HG02642 (cell line): ENCODE measurements at regions not wholly inside any gene's neighbourhood (a gene's known extent, or its start where the extent isn't known, plus 50 kb on each side); places are given as distances from the start of the nearest gene placed in this dataset.

ENCODE experiments used
- ATAC-seq: cut with Tn5 transposase; IDR thresholded peaks from one replicate; pipeline ENCODE4 v1.9.1; 2021; ENCODE audit warnings: mild to moderate bottlenecking; ENCODE audit not compliant: unreplicated experiment, poor library complexity

DNA sequence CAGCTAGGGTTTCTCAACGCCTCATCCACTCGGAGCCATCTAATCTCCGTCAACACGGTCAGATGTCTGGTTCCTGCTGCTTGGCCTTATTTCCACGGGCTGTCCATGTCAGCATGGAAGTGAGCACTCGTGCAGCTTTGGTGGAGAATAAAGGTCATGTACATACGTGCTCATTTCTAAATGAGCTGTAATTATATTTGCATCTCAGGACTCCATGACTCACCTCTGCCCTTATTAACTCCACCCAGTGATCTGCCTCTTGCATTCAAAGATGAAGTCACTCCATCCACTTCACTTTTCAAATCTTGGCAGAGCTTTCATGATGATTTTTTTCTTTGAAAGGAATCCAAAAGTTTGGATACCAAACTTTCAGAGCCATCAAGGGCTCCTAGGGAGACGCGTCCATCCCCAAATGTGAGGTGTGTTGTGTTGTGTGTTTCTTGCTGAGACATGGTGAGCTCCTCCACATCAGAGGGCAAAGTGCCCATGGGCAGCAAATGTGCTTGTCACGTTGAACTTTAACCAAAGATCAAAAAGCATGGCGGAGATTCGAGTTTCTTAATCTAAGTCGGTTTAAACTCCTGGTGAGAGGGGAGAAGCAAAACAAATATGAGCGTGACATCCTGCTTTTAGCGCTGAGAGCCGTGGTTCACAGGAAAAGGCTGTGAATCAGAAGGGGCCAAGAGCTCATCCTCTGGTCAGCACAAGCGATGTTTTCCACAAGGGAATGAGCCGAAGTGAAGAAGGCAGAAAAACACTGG, 68.6 kb upstream of the ERRFI1 start:
- no peak for ATAC-seq

DNA sequence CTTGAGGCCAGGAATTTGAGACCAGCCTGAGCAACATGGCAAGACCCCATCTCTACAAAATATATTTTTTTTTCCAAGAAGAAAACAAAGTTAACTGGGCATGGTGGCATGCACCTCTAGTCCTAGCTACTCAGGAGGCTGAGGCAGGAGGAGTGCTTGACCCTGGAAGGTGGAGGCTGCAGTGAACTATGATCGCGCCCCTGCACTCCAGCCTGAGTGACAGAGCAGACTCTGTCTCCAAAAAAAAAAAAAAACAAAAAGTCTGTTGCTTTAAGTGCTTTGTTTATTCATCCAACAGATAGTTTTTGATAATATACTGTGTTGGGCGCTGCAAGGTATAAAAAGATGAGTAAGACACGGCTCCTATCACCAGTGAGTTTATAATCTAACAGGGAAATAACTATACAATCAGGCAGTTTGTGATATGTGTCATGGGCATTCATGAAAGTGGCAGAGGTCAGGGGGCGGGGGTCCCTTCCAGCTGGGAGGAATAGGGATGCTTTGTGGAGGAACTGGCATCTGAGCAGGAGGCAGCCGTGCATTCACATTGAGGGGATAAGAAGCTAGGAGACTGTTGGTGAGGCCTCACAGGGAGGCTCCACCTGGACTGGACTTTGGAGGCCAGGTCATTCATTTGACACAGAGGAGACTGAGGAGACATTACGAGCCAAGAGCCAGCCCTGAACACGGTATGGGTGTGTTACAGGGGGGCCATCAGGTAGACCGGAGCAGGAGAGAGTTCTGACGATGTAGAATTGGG, 67.3 kb upstream of the ERRFI1 start:
- ATAC-seq: no peak

DNA sequence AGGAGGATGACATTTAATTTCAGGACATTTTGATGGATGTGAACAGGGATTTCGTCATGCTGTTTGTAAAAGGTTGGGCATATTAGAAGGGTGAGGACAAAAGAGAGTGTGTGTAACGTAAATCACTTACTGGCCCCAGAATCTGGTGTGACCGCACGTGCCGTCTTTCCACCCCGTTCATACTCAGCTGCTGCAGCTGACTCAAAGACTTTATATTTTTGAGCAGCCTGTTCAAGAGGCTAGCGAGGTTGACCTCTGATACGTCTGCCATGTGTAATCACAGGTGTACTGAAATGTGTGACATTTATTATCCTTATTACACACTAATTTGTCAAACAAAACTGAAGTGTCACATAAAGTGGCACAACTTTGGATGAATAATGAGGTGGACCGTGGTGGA, 66.5 kb upstream of the ERRFI1 start:
- ATAC-seq: no peak

DNA sequence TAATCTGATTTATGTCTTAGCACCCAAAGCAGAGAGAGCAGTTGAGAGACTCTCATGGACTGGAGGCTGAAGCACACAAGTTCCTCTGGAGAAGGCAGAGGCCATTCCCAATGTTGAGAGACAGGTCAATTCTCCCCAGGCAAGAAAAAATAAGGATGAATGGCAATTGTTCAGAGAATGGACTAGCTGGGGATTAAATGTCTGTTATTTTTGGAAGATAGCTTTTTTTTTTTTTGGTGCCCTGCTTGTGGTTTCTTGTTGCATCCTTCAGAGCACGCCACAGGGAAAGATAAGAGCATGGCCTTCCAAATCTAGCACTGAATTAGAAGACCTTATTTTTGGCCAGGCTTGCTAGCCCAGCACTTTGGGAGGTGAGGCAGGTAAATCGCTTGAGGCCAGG, 65.6 kb upstream of the ERRFI1 start:
- no peak for ATAC-seq

DNA sequence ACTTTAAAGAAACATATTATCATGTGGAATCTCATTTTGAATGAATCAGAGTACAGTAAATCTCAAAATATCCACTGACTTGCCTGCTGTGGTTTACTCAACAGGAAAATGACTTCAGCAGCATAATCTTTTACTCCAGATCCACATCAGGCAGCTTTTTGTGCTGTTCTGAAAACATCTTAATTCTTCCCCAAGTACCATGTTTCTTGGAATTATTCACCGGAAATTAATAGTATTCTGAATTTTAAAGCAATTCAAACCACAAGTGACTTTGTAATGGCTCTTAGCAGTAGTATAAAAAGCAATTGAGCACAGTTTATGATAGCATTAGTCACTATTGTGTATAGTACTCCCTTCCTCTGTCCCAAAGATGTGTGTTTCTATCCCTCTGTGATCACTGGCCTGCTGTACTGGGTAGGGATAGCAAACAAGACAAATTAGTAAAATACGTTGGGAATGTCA, 64.2 kb upstream of the ERRFI1 start:
- no peak for ATAC-seq

DNA sequence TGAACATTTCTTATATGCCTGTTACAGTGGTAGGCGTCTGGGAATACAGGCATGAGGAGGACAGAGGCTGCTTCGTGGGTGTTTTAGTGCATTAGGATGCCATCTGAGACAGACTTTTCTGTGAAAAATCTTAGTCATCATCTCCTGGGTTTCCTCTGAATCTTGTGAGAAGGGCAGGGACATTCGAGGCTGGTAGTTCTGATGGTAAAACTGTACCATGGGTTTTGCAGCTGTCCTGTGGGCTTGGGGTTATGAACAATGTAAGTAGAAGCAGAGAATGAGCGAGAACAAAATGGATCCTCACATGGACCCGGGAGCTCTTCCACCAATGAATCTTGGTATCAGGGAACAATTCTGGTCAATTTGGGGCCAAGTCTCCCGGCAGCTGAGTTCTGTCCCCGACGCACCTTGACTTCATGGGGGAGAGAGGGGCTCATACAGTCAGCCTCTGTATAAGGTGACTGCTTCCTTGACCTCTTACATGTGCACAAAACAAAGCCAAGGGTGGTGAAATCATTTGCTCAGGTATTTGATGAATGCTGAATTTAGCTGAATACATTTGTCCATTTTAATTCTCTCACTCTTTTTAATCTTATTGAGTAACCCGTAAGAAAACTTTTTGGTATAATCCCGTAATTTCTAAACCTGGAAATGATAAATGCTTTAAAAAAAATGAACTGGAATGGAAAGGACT, 63.6 kb upstream of the ERRFI1 start:
- ATAC-seq: no peak

DNA sequence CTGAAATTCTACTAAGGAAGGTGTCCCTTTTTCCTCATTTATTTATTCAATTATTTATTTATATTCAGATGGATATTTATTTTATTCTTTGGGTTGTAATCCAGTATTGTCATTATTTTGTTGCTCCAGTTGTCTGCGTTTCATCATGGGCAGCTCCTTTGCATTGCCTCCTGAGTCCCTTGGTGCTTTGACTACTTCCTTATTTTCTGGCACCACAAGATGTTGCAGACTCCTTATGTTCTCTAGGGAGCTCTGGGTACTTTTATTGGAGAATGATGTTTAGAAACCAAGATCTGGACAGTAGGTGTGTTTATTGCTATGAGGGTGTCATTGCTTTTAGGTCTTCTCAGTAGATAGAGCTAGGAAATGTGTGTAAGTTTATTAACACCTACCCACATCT, 59.9 kb upstream of the ERRFI1 start:
- ATAC-seq: no peak

DNA sequence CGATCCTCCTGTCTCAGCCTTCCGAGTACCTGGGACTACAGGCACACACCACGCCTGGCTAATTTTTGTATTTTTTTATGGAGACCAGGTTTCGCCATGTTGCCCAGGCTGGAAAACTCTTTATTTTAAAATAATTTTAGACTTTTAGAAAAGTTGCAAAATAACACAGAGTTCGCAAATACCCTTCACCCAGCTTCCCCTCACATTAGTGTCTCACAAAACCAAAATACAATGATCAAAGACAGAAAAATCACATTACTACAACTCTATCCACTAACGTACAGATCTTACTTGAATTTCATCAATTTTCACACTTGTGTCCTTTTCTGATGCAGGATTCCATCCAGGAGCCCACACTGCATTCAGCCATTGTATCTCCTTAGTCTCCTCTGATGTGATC, 58.8 kb upstream of the ERRFI1 start:
- no peak for ATAC-seq

DNA sequence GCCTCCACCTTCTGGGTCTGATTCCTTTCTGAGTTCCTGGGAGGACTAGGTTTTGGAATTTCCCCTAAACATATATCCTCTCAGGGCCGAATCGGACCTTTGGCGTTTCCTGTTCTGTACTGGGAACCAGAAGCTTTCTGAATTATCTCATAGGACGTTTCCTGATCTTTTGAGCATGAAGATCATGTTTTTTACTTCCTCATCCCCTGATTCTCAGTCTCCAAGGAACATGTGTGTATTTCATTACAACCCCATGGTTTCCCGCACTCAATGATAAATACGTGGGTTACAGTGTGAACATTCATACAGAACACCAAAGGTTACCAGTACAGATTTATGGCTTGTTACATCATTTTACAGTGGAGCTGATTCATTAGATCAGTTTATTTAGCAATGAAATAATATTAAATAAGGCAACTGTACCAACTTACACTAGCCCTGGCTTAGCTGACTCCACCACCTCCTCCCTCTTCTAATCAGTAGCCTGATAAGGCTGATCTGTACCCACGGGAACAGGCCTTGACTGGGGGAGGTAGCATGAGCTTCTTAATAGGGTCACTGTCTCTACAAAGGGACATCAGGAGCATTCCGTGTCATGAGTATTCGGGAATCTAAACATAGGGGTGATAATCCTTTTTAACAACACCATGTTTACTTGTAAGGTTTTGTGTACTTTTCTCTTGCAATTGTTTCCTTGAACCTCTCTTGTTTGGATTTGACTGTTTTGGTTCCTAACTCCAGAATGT, 57.8 kb upstream of the ERRFI1 start:
- no peak for ATAC-seq

DNA sequence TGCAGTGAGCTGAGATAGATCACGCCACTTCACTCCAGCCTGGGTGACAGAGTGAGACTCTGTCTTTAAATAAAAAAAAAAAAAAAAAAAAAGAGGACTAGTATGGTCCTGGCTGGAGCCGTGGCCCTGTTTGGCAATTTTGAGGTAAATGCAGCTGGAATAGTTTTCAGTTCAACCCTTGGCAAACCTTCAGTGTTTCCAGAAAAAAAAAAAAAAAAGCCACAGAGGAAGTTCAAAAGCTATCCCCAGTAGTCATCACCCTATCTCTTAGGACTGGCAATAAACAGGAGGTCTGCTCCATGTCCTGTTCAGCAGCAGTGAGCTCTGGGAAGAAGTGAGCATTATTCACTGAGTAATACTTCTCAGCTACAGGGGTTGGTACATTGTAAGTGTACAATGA, 56.8 kb upstream of the ERRFI1 start:
- ATAC-seq: no peak

DNA sequence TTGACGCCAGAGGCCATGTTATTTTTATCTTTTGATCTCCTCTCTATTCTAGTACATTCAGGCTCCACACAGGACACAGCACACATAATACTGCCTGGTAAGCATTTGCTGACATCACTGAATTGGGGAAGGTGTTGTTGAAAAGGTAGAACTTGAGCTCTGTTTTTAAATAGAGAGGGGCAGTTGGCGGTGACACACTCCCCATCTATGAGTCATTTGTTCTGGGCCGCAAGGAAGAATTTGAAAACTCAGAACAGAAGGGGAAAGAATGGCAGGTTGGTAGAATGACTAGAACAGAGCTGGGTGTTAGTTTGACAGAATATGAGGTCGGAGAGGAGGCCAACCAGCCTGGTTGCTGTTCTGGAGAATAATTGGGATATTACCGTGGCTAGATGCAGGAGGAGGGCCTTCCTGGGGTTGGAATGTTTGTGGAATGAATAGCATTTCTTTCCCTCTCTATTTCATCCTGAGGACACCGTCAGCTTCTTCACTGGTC, 52.1 kb upstream of the ERRFI1 start:
- no peak for ATAC-seq

DNA sequence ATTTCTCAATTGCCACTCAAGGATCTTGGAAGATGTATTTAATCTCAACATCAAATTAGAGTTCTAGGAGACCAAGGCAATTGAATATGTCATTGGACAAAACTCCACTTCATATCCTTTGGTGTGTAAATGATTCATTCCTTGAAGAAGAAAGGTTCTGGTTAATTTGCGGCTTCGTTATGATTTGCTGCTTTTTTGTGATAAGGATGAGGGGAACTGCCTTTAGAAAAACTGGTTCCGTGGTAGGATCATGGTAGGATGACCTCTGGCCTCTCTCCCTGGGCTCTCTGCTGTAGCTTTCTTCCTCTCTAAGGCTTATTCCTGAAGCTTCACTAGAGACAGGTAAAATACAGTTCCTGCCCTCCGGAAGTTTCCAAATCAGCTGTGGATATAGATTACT, 51.5 kb upstream of the ERRFI1 start:
- no peak for ATAC-seq

DNA sequence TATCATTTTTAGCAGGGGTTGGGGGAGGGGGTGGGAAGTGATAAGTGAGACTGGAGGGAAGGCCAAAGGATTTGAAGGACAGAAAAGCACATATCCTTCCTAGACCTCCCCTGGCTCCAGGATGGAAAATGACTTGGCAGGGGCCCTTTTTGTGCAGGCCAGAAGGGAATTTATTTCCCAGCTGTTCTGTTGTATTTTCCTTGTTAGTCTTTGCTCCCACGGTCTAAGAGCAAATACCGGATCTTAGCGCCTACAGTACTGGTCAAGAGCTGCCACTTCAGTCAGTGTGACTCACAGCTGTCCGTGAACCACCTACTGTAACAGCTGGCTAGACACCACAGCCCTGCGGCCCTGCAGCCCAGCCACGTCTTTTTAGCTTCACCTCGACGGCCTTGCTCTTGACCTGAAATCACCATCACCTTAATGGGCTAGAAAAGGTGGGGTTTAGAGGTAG, 51.0 kb upstream of the ERRFI1 start:
- no peak for ATAC-seq

DNA sequence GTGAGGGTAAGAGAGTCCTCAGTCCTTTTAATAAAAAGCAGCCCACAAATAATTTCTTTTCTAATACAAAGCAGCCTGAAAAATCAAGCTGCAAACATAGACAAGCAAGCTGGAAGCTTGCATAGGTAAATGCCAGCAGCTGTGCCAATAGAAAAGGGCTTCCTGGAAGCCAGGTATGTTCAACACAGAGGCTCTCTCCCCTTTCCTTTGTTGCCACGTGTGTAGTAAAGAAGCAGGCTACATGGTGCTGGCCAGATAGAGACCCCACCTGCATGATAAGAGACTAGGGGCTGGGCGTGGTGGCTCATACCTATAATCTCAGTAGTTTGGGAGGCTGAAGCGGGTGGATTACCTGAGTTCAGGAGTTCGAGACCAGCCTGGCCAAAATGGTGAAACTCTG, 50.1 kb upstream of the ERRFI1 start:
- no peak for ATAC-seq
